Upper lobe of left lung (tissue), 6 donors: ENCODE measurements at regions not wholly inside any gene's neighbourhood (a gene's known extent, or its start where the extent isn't known, plus 50 kb on each side); places are given as distances from the start of the nearest gene placed in this dataset.

Experiments used
- ATAC-seq, 2 donors: fragments of 200-7000 bp; cut with Tn5 transposase; one replicate each; pipeline ENCODE4 v1.9.1; 2022; ENCODE audit warnings: mild to moderate bottlenecking in 2 of 2, moderate library complexity in 2 of 2; ENCODE audit not compliant: low FRiP score in 2 of 2
- DNase-seq, 2 donors: peaks; one replicate each; pipeline ENCODE4 v3.0.0-alpha.2; 2019 to 2020
- H3K27ac ChIP-seq, 4 donors: fragments of 200-600 bp; sonication (generic); one replicate each; pipeline ENCODE4 v1.5.1; 2016 to 2019
- H3K27me3 ChIP-seq, 4 donors: fragments of 200-600 bp; sonication (generic); one replicate each; pipeline ENCODE4 v1.5.1; 2017 to 2019
- H3K36me3 ChIP-seq, 4 donors: fragments of 200-600 bp; sonication (generic); one replicate each; pipeline ENCODE4 v1.5.1; 2016 to 2019
- H3K4me1 ChIP-seq, 4 donors: fragments of 200-600 bp; sonication (generic); one replicate each; pipeline ENCODE4 v1.5.1; 2018 to 2019
- H3K4me3 ChIP-seq, 4 donors: fragments of 200-600 bp; sonication (generic); one replicate each; pipeline ENCODE4 v1.5.1; 2017 to 2019; ENCODE audit warnings: mild to moderate bottlenecking in 2 of 4, moderate library complexity in 1 of 4
- H3K9me3 ChIP-seq, 4 donors: fragments of 200-600 bp; sonication (generic); one replicate each; pipeline ENCODE4 v1.5.1; 2018 to 2019
- CTCF ChIP-seq, 6 experiments: fragments of 450-650 bp in 4 of 6; fragments of 200-600 bp in 2 of 6; sonication (generic) in 2 of 6; IDR thresholded peaks; one replicate each; pipeline ENCODE4 v1.5.1; 2016 to 2019; ENCODE audit warnings: antibody characterized with exemption in 6 of 6
- EP300 ChIP-seq, 4 donors: sonication (generic); formaldehyde crosslinking; IDR thresholded peaks; one replicate each; pipeline ENCODE4 v1.5.1; 2017; ENCODE audit warnings: antibody characterized with exemption in 4 of 4, control low read depth in 2 of 4
- POLR2A ChIP-seq, 4 donors: fragments of 450-650 bp; IDR thresholded peaks; one replicate each; pipeline ENCODE4 v1.5.1; 2016 to 2017; ENCODE audit warnings: antibody characterized with exemption in 4 of 4, mild to moderate bottlenecking in 2 of 4
- POLR2AphosphoS5 ChIP-seq, 2 donors: sonication (generic); formaldehyde crosslinking; IDR thresholded peaks; one replicate each; pipeline ENCODE4 v1.5.1; 2017; ENCODE audit warnings: antibody characterized with exemption in 2 of 2
- WGBS, 2 donors: methylation state at CpG; one replicate each; pipeline ENCODE4 v1.1.5; 2017 to 2018; 5-methylcytosine and 5-hydroxymethylcytosine counted together
- donor health status: DM: no; HTN: no; CAD: no; lungs with moderate emphysema.
- donor health status: DM: no; HTN: yes; CAD: no; lungs with severe emphysema.

- H3K4me3 ChIP-seq, result no peak overlapping the region
- H3K27me3 ChIP-seq, result no peaks in the 10 kb centered on the region
- H3K9me3 ChIP-seq, result no peaks in the 10 kb centered on the region
- TF ChIP-seq CTCF (IDR thresholded peaks at IDR 0.05) (no peak), POLR2AphosphoS5 (IDR thresholded peaks at IDR 0.05) (no peak), EP300 (IDR thresholded peaks at IDR 0.05) (no peak), POLR2A (IDR thresholded peaks at IDR 0.05) (no peak)
- WGBS, 2 donors, result 76 to 93% methylated on average over 2 of the region's 2 CpGs
- ATAC-seq, result no peak
- H3K27ac ChIP-seq, result no peak overlapping the region
- no peaks in the 10 kb centered on the region for H3K4me1 ChIP-seq
- DNase-seq, result no peak
- no peaks in the 10 kb centered on the region for H3K36me3 ChIP-seq
These were observed 81.5 kb upstream of the DPYD start for GRCh38 chr1:98002288-98002687.

- Histone ChIP-seq H3K4me3 (no peak overlapping the region), H3K9me3 (no peaks in the 10 kb centered on the region), H3K4me1 (no peaks in the 10 kb centered on the region), H3K36me3 (no peaks in the 10 kb centered on the region), H3K27ac (no peak overlapping the region), H3K27me3 (no peaks in the 10 kb centered on the region)
- no peak for TF ChIP-seq POLR2AphosphoS5 (IDR thresholded peaks at IDR 0.05)
- TF ChIP-seq CTCF (IDR thresholded peaks at IDR 0.05), result no peak
- TF ChIP-seq EP300 (IDR thresholded peaks at IDR 0.05), result no peak
- no peak for TF ChIP-seq POLR2A (IDR thresholded peaks at IDR 0.05)
- no peak for DNase-seq
- ATAC-seq, result no peak
- 94 to 96% methylated on average over 1 of the region's 1 CpG for WGBS, 2 donors
These were observed 80.9 kb upstream of the DPYD start for GRCh38 chr1:98001764-98002163.

- TF ChIP-seq EP300 (IDR thresholded peaks at IDR 0.05) (no peak), CTCF (IDR thresholded peaks at IDR 0.05) (no peak), POLR2A (IDR thresholded peaks at IDR 0.05) (no peak), POLR2AphosphoS5 (IDR thresholded peaks at IDR 0.05) (no peak)
- no peak for DNase-seq
- 57 to 69% methylated on average over 1 of the region's 1 CpG for WGBS, 2 donors
These were observed 78.5 kb upstream of the DPYD start for GRCh38 chr1:97999320-97999719.

GRCh38 chr1:97996880-97997279, 76.0 kb upstream of the DPYD start:
- no peaks in the 10 kb centered on the region for H3K27me3 ChIP-seq
- no peaks in the 10 kb centered on the region for H3K9me3 ChIP-seq
- DNase-seq (no peak), ATAC-seq (no peak)
- no peaks in the 10 kb centered on the region for H3K36me3 ChIP-seq
- no peak overlapping the region for H3K27ac ChIP-seq
- H3K4me1 ChIP-seq, result no peaks in the 10 kb centered on the region
- H3K4me3 ChIP-seq, result no peak overlapping the region
- TF ChIP-seq POLR2A (IDR thresholded peaks at IDR 0.05), result no peak
- no peak for TF ChIP-seq EP300 (IDR thresholded peaks at IDR 0.05)
- no peak for TF ChIP-seq POLR2AphosphoS5 (IDR thresholded peaks at IDR 0.05)
- no peak for TF ChIP-seq CTCF (IDR thresholded peaks at IDR 0.05)

More at GRCh38 chr1:97999320-97999719, 78.5 kb upstream of the DPYD start:
- Histone ChIP-seq H3K27ac (no peak overlapping the region), H3K9me3 (no peaks in the 10 kb centered on the region), H3K36me3 (no peaks in the 10 kb centered on the region), H3K4me1 (no peaks in the 10 kb centered on the region), H3K27me3 (no peaks in the 10 kb centered on the region), H3K4me3 (no peak overlapping the region)
- ATAC-seq, result no peak

- 96% methylated on average over 4 of the region's 4 CpGs for WGBS, 2 donors
- Histone ChIP-seq H3K27me3 (no peaks in the 10 kb centered on the region), H3K9me3 (no peaks in the 10 kb centered on the region), H3K4me3 (no peak overlapping the region), H3K36me3 (no peaks in the 10 kb centered on the region), H3K4me1 (no peaks in the 10 kb centered on the region), H3K27ac (no peak overlapping the region)
- DNase-seq (no peak), ATAC-seq (no peak)
- no peak for TF ChIP-seq EP300 (IDR thresholded peaks at IDR 0.05)
- no peak for TF ChIP-seq POLR2AphosphoS5 (IDR thresholded peaks at IDR 0.05)
- no peak for TF ChIP-seq POLR2A (IDR thresholded peaks at IDR 0.05)
- TF ChIP-seq CTCF (IDR thresholded peaks at IDR 0.05), result no peak
These were observed 68.4 kb upstream of the DPYD start for GRCh38 chr1:97989094-97989680.
